Mesenchymal stem cell (in vitro differentiated cells and primary cell): ENCODE measurements at regions not wholly inside any gene's neighbourhood (a gene's known extent, or its start where the extent isn't known, plus 50 kb on each side); places are given as distances from the start of the nearest gene placed in this dataset.

Source experiments
- DNase-seq: peaks from one replicate; pipeline ENCODE4 v3.0.0-alpha.2; 2013
- H2AFZ ChIP-seq: one replicate; pipeline ENCODE4 v1.6.1; 2013; ENCODE audit warnings: low read depth, mild to moderate bottlenecking, control low read depth, inconsistent platforms, low read length, moderate library complexity
- H2AK5ac ChIP-seq: 2 replicates; pipeline ENCODE4 v1.6.1; 2013; ENCODE audit warnings: low read length, moderate library complexity, mild to moderate bottlenecking, inconsistent platforms; ENCODE audit not compliant: severe bottlenecking
- H2BK120ac ChIP-seq: one replicate; pipeline ENCODE4 v1.6.1; 2013; ENCODE audit warnings: low read depth, mild to moderate bottlenecking, inconsistent platforms, low read length, moderate library complexity
- H2BK12ac ChIP-seq, 2 experiments: one replicate each; pipeline ENCODE4 v1.6.1; 2013; ENCODE audit warnings: inconsistent platforms in 2 of 2, low read length in 2 of 2, mild to moderate bottlenecking in 2 of 2, moderate library complexity in 2 of 2, control low read depth in 1 of 2
- H2BK15ac ChIP-seq: one replicate; pipeline ENCODE4 v1.6.1; 2013; ENCODE audit warnings: mild to moderate bottlenecking, low read depth, inconsistent platforms; ENCODE audit not compliant: poor library complexity, severe bottlenecking
- H2BK5ac ChIP-seq: 2 replicates; pipeline ENCODE4 v1.6.1; 2013; ENCODE audit warnings: low read depth, mild to moderate bottlenecking, low read length, control low read depth, inconsistent platforms; ENCODE audit not compliant: poor library complexity, severe bottlenecking
- H3K14ac ChIP-seq, 2 experiments: one replicate each; pipeline ENCODE4 v1.6.1; 2013; ENCODE audit warnings: inconsistent platforms in 2 of 2, low read length in 2 of 2, control low read depth in 1 of 2, mild to moderate bottlenecking in 1 of 2, moderate library complexity in 1 of 2
- H3K18ac ChIP-seq, 2 experiments: one replicate each; pipeline ENCODE4 v1.6.1; 2013; ENCODE audit warnings: inconsistent platforms in 2 of 2, low read length in 2 of 2, control low read depth in 1 of 2, low read depth in 1 of 2, mild to moderate bottlenecking in 1 of 2
- H3K23ac ChIP-seq, 2 experiments: one replicate each; pipeline ENCODE4 v1.6.1; 2013; ENCODE audit warnings: inconsistent platforms in 2 of 2, low read length in 2 of 2, mild to moderate bottlenecking in 2 of 2, moderate library complexity in 2 of 2, control low read depth in 1 of 2
- H3K27ac ChIP-seq: 2 replicates; pipeline ENCODE4 v1.5.1; 2013; ENCODE audit warnings: mild to moderate bottlenecking, moderate library complexity, low read length, control low read depth, inconsistent platforms; ENCODE audit not compliant: poor library complexity, severe bottlenecking
- H3K27me3 ChIP-seq, 2 experiments: 2 replicates each; pipeline versions ENCODE4 v1.6.1 to v1.7.0; 2013; ENCODE audit warnings: low read length in 2 of 2, mild to moderate bottlenecking in 2 of 2, moderate library complexity in 2 of 2, control low read depth in 1 of 2, inconsistent platforms in 1 of 2; ENCODE audit not compliant: control insufficient read depth in 1 of 2, insufficient read depth in 1 of 2
- H3K36me3 ChIP-seq, 2 experiments: 2 replicates each; pipeline versions ENCODE4 v1.6.1 to v1.7.0; 2013; ENCODE audit warnings: low read length in 2 of 2, control low read depth in 1 of 2, inconsistent platforms in 1 of 2, low read depth in 1 of 2, mild to moderate bottlenecking in 1 of 2; ENCODE audit not compliant: insufficient read depth in 2 of 2, control insufficient read depth in 1 of 2
- H3K4ac ChIP-seq, 2 experiments: one replicate each; pipeline ENCODE4 v1.6.1; 2013; ENCODE audit warnings: inconsistent platforms in 2 of 2, low read length in 2 of 2, mild to moderate bottlenecking in 2 of 2, moderate library complexity in 2 of 2, control low read depth in 1 of 2, low read depth in 1 of 2
- H3K4me1 ChIP-seq: 2 replicates; pipeline ENCODE4 v1.6.1; 2013; ENCODE audit warnings: low read depth, low read length, control low read depth; ENCODE audit not compliant: control insufficient read depth, insufficient read depth
- H3K4me2 ChIP-seq: 2 replicates; pipeline ENCODE4 v1.6.1; 2013; ENCODE audit warnings: low read length, mild to moderate bottlenecking, inconsistent platforms; ENCODE audit not compliant: poor library complexity, severe bottlenecking
- H3K4me3 ChIP-seq, 2 experiments: 2 replicates each; pipeline versions ENCODE4 v1.5.1 to v1.7.0; 2013; ENCODE audit warnings: low read length in 2 of 2, mild to moderate bottlenecking in 2 of 2, control low read depth in 1 of 2, low read depth in 1 of 2; ENCODE audit not compliant: insufficient read depth in 1 of 2
- H3K79me1 ChIP-seq: replicated peaks from 2 replicates; pipeline ENCODE4 v1.6.1; 2013; ENCODE audit warnings: mild to moderate bottlenecking, control low read depth, low read length, inconsistent platforms; ENCODE audit not compliant: poor library complexity, severe bottlenecking
- H3K9ac ChIP-seq: 2 replicates; pipeline ENCODE4 v1.7.0; 2013; ENCODE audit warnings: mild to moderate bottlenecking, low read length, moderate library complexity
- H3K9me3 ChIP-seq: 2 replicates; pipeline ENCODE4 v1.7.0; 2013; ENCODE audit warnings: mild to moderate bottlenecking, low read length; ENCODE audit not compliant: control insufficient read depth
- H4K8ac ChIP-seq: one replicate; pipeline ENCODE4 v1.6.1; 2013; ENCODE audit warnings: inconsistent platforms, mild to moderate bottlenecking, low read length, moderate library complexity
- H4K91ac ChIP-seq: one replicate; pipeline ENCODE4 v1.6.1; 2013; ENCODE audit warnings: mild to moderate bottlenecking, low read length, inconsistent platforms
- WGBS: methylation state at CpG from one replicate; pipeline ENCODE4 v1.1.7; 2013; ENCODE audit warnings: mixed read lengths; 5-methylcytosine and 5-hydroxymethylcytosine counted together

DNA sequence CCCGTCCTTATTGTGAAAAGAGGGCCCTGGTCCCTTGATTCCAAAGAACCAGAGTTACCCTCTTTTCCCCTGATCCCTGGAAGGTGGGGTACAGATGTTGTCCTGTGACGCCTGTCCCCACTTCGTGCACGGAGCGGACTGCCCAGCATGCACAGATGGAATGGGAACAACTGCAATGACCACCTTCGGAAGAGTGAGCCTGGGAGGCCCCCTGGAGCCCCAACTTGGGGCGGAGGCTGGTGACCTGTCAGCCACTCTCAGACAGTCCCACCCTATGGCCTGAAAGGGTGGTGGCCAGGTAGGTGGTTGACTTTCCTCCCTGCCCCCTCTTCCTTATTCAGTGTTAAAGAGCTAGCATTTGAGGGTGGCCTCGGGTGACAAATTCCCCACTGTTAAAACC is 196.6 kb upstream of the GALNT17 start:
- Histone ChIP-seq H4K8ac (no peak overlapping the region), H2BK15ac (no peak overlapping the region), H4K91ac (no peak overlapping the region), H3K9ac (no peak overlapping the region), H3K18ac (no peak overlapping the region), H2BK120ac (no peak overlapping the region), H2BK12ac (no peak overlapping the region), H2AK5ac (no peak overlapping the region), H2AFZ (no peak overlapping the region), H3K4me3 (no peak overlapping the region), H3K4me2 (no peak overlapping the region), H3K27ac (no peak overlapping the region), H3K36me3 (no peaks in the 10 kb centered on the region), H3K27me3 (no peaks in the 10 kb centered on the region), H3K4me1 (no peaks in the 10 kb centered on the region), H3K14ac (no peak overlapping the region), H2BK5ac (no peak overlapping the region), H3K79me1 (no peaks in the 10 kb centered on the region), H3K4ac (no peak overlapping the region), H3K9me3 (no peaks in the 10 kb centered on the region), H3K23ac (no peak overlapping the region)
- DNase-seq: no peak
- 73% methylated on average over 8 of the region's 8 CpGs for WGBS

DNA sequence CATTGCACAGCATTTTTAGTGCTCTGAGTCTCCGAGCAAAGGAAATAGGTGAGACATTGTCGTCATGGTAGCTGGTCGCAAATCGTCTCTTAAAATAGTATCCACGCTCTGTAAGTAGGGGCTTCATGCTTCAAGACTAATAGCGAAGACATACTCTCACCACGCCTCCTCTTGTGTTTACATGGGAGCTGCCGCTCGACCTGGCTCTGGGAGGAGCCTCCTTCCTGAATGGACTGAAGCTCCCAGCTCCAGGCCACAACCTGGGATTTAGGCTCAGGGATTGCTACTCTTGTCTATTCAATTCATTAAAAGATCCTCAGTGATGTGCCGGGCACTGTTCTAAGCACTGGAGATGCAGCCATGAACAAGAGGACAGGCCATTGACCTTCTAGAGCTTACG is 196.1 kb upstream of the GALNT17 start:
- no peaks in the 10 kb centered on the region for H3K4me1 ChIP-seq
- H2BK5ac ChIP-seq: no peak overlapping the region
- no peaks in the 10 kb centered on the region for H3K9me3 ChIP-seq
- no peak overlapping the region for H3K14ac ChIP-seq
- H2BK12ac ChIP-seq: no peak overlapping the region
- no peaks in the 10 kb centered on the region for H3K27me3 ChIP-seq
- H3K27ac ChIP-seq: no peak overlapping the region
- no peak overlapping the region for H3K23ac ChIP-seq
- H2AK5ac ChIP-seq: no peak overlapping the region
- no peak for DNase-seq
- H3K4me3 ChIP-seq: no peak overlapping the region
- H3K9ac ChIP-seq: no peak overlapping the region
- WGBS: 80% methylated on average over 11 of the region's 11 CpGs
- H4K91ac ChIP-seq: no peak overlapping the region
- H4K8ac ChIP-seq: no peak overlapping the region
- H3K4ac ChIP-seq: no peak overlapping the region
- no peak overlapping the region for H2BK120ac ChIP-seq
- H3K18ac ChIP-seq: no peak overlapping the region
- H2BK15ac ChIP-seq: no peak overlapping the region
- no peaks in the 10 kb centered on the region for H3K79me1 ChIP-seq
- H3K4me2 ChIP-seq: no peak overlapping the region
- no peaks in the 10 kb centered on the region for H3K36me3 ChIP-seq
- no peak overlapping the region for H2AFZ ChIP-seq

DNA sequence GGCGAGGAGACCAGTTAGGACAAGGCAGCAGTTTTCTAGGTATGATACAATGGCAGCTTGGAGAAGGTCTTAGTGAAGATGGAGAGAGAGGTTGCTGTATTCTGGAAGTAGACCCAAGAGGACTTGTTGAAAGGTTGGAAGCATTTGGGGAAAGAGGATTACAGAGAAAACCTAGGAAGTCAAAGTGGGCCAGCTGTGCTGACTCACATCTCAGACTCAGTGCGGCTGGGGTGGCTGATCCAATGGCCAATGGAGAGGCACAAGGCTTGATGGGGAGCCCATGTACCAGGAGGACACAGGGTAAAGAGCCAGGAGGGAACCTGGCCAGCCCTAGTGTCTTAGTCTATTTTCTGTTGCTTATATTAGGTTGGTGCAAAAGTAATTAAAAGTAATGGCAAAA is 194.5 kb upstream of the GALNT17 start:
- H3K4me1 ChIP-seq: no peaks in the 10 kb centered on the region
- no peak overlapping the region for H2BK15ac ChIP-seq
- WGBS: 82% methylated on average over 2 of the region's 2 CpGs
- H3K4me3 ChIP-seq: no peak overlapping the region
- H2BK5ac ChIP-seq: no peak overlapping the region
- no peak overlapping the region for H2AK5ac ChIP-seq
- no peak overlapping the region for H3K27ac ChIP-seq
- DNase-seq: no peak
- H3K79me1 ChIP-seq: no peaks in the 10 kb centered on the region
- H3K36me3 ChIP-seq: no peaks in the 10 kb centered on the region
- no peak overlapping the region for H3K23ac ChIP-seq
- no peak overlapping the region for H3K14ac ChIP-seq
- no peak overlapping the region for H3K4me2 ChIP-seq
- H3K9ac ChIP-seq: no peak overlapping the region
- no peak overlapping the region for H4K91ac ChIP-seq
- H2AFZ ChIP-seq: no peak overlapping the region
- no peak overlapping the region for H3K4ac ChIP-seq
- H2BK120ac ChIP-seq: no peak overlapping the region
- H2BK12ac ChIP-seq: no peak overlapping the region
- H3K27me3 ChIP-seq: no peaks in the 10 kb centered on the region
- no peak overlapping the region for H4K8ac ChIP-seq
- H3K18ac ChIP-seq: no peak overlapping the region
- no peaks in the 10 kb centered on the region for H3K9me3 ChIP-seq

DNA sequence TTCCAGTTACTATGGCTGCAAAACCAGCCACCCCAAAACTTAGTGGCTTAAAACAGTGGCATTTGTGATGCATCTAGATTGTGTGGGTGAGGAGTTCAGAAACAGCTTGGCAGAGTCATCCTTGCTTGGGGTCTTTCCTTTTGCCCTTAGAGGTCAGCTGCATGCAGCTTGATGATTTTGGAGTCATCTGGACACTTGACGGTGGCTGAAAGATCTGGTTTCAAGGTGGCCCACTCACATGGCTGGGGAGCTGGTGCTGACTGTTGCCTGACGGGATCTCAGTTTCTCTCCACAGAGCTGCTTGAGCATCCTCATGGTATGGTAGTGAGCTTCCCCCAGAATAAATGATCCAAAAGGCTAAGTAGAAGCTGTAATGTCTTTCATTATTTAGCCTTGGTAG is 191.3 kb upstream of the GALNT17 start:
- 89% methylated on average over 2 of the region's 2 CpGs for WGBS
- Histone ChIP-seq H3K4me3 (no peak overlapping the region), H3K4me1 (no peaks in the 10 kb centered on the region), H2BK5ac (no peak overlapping the region), H3K79me1 (no peaks in the 10 kb centered on the region), H2BK12ac (no peak overlapping the region), H3K9me3 (no peaks in the 10 kb centered on the region), H3K18ac (no peak overlapping the region), H2AK5ac (no peak overlapping the region), H2BK120ac (no peak overlapping the region), H4K8ac (no peak overlapping the region), H3K23ac (no peak overlapping the region), H3K14ac (no peak overlapping the region), H3K27me3 (no peaks in the 10 kb centered on the region), H2AFZ (no peak overlapping the region), H2BK15ac (no peak overlapping the region), H3K27ac (no peak overlapping the region), H4K91ac (no peak overlapping the region), H3K9ac (no peak overlapping the region), H3K4ac (no peak overlapping the region), H3K4me2 (no peak overlapping the region), H3K36me3 (no peaks in the 10 kb centered on the region)
- no peak for DNase-seq
